Tongue (tissue), 1 donor: ENCODE measurements at regions not wholly inside any gene's neighbourhood (a gene's known extent, or its start where the extent isn't known, plus 50 kb on each side); places are given as distances from the start of the nearest gene placed in this dataset.

Experiments
- DNase-seq: peaks from one replicate; pipeline ENCODE4 v3.0.0-alpha.2; 2015

DNA sequence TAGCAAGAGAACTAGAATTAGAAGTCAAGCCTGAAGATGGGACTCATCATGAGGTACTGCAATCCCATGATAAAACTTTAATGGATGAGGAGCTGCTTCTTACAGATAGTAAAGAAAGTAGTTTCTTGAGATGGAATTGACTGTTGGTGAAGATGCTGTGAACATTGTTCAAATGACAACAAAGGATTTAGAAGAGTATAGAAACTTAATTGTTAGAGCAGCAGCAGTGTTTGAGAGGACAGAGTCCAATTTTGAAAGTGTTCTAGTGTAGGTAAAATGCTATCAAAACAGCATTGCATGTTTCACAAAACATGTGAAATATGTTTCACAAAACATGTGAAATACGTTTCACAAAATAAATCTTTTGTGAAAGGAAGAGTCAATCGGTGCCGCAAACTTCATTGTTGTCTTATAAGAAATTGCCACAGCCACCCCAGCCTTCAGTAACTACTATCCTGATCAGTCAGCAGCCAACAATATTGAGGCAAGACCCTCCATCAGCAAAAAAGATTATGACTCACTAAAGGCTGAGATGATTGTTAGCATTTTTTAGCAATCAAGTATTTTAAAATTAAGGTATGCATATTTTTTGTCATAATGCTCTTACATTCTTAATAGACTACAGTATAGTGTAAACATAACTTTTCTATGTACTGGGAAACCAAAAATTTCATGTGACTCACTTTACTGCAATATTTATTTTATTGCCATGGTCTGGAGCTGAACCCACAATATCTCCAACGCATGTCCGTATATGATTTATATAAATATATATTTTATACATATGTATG, 173.4 kb upstream of the BMP4 start:
- DNase-seq: no peak

DNA sequence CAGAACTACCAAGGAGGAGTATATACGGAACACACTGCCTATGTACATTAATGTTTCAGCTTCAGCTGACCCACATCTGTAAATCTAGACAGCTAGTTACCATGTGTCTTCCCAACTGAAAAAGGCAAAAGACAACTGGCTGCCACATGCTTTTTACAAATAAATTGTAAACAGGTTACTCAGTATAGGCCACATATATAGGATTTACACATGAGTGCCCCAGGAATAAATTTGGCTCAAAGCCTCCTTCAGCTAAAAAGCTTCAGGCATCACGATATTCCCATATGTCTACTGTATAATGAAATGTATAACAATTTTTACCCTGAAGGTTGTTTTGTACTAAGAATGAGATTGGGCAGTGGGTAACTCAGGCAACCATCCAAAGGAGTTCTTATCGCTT, 175.9 kb upstream of the BMP4 start:
- no peak for DNase-seq

DNA sequence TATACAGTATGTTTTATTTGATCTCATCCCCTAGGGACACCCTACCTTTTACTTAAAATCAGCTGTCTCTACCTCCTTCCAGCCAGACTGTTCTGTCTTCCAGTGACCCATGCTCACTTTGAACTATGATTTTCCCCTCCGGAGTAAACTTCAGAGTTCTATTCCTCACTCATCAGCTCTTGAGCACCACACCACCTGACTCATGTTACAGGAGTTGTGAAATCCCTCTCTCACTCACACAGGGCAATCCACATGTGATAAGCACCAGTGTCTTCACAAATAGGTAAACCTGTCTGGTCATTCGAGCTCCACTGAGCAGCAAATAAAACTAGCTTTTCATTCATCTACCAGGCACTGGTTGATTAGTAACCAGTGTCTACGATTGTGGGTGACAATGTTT, 177.3 kb upstream of the BMP4 start:
- no peak for DNase-seq

DNA sequence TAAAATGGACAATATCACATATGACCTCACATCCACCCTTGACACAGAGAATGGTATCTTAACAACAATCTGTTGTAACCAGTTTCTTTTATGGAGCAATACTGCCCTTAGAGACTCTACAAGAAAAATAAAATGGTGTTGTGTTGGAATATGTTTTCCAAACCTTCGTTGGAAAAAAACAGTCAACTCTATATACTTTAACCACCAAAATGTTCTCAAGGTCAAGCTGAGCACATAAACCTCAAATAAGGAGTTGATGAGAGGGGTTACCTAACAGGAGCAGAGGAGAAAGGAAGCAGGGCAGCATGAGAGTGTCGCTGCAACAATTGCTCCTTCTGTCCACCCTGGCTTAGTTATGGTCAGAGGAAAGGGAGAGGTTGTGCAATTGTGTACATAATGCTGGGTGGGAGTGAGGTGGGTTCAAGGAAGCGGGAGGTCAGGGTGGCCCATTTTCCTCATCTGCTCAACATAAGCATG, 179.2 kb upstream of the BMP4 start:
- DNase-seq: no peak

DNA sequence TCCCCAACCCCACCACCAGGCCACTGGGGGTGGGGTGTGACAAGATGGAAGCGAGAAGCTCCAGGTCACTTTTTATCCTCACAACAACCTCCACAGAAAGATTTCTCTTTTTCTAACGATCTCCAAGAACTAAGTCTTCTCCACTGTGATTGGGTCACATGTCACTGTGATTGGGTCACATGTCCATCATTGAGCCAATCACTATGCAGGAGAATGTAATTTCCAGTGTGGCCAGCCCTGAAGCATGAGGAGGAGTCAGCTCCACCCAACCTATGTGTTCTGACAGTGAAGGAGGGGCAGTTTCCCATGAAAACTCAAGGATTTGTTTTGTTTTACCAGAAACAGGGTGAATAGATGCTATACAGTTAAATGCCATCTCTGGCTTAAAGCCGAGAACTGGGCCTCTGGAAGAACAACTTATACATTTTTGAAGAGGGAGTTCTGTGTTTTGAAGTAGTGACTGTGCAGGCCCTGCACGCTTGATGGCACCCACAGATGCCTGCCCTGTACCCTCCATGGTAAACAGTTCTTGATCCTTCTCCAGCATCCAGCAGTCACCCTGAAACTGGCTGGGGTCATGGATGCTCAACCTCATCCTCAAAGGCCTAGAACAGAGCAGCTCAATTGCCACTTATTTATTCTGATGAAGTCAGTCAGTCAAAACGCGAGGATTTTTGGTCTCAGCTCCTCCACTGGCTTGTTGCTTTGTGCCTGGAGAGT, 180.4 kb upstream of the BMP4 start:
- DNase-seq: no peak

DNA sequence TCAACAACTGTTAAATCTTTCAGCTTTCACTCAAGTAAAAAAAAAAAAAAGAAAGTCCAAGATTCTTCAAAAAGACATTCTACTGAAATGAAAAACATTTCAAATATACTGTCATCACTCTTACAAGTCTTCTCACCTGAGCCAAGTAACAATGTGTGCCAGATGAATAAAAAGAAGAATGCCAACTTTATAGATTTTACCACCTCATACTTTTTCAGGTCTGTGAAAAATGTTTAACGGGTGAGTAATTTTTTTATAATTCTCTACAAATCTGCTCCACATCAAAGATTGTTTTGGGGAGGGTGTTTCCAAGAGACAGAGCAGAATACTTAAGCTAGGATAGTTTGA, 181.0 kb upstream of the BMP4 start:
- peak; percentile 18 for DNase-seq

DNA sequence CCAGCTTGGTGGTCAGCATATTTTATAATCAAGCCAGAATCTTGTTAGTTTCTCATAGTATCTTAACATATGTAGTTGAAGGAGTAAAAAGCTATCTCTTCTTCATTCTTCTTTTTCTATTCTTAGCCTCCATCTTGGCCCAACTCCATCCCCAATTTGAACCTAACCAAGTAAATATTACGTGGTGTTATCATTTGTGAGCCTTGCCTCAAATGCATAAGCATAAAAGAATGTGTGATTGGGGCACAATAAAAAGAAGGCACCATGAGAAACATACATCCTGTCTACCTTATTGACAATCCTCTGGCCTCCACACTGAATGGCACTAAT, 181.4 kb upstream of the BMP4 start:
- DNase-seq: no peak

DNA sequence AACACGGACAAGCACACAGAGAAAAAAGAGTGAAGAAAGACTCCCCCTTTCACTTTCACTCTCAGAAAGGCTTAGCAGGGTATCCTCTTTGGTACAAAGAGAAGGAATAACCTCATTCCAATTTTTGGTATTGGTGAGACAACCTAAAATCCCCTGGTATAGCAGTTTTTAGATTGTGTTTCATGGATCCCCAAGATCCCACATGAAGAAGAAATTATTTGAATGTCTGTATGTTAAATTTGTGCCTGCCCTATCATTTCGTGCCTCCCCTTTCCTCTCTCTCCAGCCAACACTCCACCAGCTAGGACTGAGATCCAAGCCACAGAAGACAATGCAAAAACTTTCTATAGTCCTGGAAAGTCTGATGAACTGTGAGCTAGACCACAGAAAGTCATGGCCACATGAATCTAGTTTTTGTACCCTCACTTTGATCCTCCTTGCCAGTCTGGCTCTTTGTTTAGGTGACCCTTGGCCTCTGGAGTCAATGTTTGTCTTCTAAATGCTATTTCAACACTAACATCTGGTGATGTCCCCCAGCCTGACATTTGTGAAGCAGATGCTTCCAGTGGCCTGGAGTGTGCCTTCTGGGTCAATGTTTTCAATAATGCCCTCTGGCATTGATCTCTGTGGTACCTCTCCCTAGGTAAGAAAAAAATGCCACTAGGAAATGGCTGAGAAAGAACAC, 181.9 kb upstream of the BMP4 start:
- DNase-seq: no peak

DNA sequence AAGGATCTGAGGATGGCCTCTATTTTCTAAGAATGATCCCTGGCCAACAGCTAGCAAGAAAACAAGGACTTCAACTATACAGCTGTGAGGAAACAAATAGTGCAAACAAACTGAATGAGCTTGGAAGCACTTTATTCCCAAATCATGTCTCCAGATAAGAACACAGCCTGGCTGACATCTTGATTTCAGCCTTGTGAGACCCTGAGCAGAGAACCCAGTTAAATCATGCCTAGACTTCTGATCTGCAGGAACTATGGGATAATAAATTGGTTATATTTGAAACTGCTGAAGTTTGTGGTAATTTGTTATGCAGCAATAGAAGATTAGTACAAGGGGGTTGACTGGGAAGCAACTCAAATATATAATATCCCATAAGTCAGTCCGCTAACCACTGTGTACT, 183.9 kb upstream of the BMP4 start:
- no peak for DNase-seq

DNA sequence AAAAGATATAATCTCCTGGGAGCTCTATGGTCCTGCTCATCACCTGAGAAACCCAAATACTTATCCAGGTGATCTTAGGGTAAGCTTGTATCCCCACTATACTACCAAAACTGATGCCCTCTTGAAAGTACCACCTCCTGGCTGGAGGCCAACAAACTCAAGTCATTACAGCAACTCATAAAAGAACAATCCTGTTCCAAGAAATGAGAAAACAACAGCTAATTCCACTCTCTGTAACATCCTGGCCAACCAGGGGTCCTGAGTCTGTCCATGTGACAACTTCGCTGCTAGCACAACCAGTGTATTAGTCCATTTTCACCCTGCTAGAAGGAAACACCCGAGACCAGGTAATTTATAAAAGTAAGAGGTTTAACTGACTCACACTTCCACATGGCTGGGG, 190.0 kb upstream of the BMP4 start:
- DNase-seq: no peak

DNA sequence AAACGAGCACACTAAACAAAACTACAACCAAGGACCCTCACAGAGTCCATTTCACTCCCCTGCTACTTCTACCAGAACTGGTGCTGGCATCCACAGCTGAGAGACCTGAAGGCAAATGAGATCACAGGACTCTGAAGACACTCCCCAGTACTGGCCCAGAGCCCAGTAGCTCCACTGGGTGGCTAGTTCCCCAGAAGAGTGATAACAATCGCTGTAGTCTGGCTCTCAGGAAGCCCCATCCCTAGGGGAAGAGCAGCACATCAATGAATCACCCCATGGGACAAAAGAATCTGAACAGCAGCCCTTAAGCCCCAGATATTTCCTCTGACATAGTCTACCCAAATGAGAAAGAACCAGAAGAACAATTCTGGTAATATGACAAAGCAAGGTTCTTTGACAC, 190.7 kb upstream of the BMP4 start:
- no peak for DNase-seq

DNA sequence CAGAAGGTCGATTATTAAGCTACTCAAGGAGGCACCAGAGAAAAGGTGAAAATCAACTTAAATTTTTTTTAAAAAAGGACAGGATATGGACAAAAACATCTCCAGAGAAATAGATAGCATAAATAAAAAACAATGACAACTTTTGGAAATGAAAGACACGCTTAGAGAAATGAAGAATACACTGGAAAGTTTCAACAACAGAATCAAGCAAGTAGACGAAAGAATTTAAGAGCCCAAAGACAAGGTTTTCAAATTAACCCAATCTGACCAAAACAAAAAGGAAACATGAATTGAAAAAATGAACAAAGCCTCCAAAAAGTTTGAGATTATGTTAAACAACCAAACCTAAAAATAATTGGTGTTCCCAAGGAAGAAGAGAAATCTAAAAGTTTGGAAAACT, 191.1 kb upstream of the BMP4 start:
- no peak for DNase-seq

DNA sequence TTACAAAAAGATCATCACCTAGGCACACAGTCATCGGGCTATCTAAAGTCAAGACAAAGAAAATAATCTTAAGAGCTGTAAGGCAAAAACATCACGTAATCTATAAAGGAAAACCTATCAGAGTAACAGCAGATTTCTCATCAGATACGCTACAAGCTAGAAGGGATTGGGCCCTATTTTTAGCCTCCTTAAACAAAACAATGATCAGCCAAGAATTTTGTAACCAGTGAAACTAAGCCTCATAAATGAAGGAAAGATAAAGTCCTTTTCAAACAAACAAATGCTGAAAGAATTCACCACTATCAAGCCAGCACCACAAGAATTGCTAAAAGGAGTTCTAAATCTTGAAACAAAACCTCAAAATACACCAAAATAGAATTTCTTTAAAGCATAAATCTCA, 191.6 kb upstream of the BMP4 start:
- no peak for DNase-seq

DNA sequence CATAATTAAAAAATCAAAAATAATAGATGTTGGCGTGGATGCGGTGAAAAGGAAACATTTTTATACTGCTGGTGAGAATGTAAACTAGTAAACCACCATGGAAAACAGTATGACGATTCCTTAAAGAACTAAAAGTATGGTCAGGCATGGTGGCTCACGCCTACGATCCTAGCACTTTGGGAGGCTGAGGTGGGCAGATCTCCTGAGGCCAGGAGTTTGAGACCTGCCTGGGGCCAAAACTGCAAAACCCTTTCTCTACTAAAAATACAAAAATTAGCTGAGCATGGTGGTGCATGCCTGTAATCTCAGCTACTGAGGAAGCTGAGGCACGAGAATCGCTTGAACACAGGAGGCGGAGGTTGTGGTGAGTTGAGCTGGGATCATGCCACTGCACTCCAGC, 195.7 kb upstream of the BMP4 start:
- DNase-seq: no peak

DNA sequence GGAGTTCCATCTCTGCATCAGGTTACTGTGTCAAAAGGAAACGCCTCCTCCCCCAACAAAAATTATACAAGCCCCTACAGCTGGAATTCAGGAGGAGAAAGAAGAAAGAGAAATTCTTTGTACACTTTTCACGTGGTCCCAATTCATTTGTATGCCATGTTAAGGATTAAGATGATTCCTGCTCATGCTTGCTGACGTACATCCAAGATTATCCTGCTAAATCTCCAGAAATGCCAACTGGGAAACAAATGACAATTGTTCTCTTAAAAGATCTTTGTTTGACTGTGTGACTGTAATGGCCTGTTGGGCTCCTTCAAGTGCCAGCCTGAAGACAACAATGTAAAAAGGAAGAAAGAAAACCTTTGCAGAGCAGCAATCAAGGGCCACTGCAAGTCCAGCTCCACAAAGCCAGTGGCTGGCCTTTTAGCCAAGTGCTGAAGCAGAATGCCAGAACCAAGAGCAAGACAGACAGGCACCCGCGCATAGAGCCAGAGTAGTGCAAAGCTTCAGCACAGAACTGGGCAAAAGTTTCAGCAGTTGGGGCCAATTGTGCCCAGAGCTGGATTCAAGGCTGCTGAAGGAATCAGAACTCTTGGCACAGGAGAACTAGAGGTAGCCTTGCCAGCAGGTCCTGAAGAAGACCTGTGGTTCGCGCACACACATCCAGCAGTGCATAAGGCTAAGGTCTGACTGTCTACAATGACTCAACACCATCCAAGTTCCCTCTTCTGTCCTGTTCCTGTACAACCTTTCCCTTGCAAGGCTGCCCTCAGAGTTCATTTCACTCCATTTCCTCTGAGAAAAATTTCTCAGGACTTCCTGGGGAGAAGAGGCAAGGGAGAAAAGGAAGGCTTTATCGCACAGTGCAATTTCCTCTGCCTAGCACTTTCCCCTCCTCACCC, 209.7 kb upstream of the BMP4 start:
- no peak for DNase-seq

DNA sequence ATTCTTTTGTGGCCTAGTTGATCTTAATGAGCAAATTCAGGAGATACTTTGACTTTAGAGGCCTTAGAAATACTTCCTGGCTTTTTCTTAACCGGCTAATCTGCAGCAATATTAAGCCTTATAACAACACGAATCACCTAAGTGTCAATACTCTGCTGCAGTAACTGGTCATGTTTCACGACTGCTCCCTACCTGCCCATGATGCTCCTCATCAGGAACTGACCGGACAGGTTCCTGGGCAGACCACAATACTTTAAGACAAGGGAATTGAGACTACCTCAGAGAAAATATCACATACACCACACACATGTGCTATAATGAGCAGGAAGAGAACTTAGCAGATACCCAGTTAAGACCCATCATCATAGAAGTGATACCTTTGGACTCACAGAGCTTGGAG, 211.9 kb upstream of the BMP4 start:
- no peak for DNase-seq

DNA sequence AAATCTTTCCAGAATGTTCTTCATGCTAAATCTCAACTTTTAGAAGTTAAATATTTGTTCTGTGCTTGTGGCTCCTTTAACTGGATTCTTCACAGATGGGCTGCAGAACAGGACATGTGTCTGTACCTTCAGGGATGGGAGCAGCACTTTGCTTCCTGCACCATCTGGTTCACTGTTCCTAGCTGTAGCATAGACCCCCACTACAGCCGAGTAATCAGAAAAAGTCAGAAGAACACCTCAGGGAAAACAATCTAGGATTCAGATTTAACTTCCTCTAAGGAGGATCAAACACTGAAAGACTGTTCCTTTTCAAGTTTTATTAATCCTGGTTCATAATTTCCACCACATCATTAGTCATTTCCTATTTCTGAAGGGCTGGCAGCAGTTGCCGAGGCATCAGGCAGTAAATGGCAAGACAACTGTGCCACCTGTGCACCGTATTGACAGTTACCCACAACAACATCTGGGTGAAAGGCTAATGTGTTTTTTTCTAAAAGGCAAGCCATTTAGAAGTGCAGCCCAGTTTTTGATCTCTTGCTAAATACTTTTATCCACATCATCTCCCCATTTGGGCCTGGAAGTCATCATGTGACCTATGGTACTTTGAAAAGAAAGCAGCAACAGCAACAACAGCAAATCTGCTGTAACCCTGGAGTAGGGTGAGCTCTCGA, 212.8 kb upstream of the BMP4 start:
- DNase-seq: no peak

DNA sequence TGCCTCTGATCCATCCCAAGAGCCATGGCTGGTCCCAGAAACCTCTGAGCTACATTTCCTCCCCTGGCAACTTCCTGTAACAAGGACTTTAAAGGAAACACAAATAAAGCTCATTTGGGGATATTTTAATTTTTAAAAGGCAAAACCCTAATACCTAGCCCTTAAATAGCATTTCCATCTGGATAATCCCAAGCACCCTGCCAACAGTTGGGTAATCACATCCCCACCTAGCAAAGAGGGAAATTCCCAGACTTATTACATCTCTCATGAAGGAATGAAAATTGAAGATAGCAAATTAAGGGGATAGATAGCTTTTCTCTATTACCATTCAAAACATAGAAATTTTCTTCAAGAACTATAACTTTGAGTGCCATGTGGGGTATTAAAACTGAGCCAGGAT, 213.7 kb upstream of the BMP4 start:
- DNase-seq: no peak

DNA sequence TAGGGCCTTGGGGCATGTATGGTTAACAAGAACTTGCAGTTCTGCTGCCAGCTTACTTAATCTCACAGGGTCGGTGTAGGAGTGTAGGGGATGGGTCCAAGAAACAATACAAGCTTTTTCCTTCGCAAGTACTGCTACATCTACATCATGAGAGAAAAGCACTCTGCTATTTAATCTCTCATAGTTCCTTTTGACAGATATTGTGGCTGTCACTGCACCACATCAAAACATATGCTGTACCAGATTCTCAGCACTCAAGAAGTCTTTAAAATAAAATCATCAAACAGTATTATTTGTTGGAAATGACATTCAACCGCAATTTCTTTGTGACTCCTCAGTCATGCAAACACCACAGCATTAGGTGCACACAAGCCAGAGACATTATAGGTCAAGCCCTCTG, 215.5 kb upstream of the BMP4 start:
- no peak for DNase-seq

DNA sequence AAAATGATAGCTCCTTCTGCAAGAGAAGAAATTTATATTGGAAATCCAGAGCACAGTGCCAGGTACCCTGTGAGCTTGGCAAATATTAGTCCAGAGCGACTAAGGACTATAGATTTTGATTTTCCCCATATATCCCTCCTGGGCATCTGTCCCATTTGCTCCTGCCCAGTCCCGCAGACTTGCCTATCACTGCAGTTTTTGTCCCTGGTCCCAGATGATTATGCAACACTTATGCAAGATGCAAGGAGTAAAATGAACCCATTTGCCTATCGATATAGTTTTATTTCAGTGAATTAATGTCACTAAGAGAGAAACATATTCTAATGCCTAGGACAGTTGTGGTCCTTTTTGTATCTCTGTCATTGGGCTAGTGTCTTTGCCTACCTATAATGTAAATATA, 215.9 kb upstream of the BMP4 start:
- DNase-seq: no peak

DNA sequence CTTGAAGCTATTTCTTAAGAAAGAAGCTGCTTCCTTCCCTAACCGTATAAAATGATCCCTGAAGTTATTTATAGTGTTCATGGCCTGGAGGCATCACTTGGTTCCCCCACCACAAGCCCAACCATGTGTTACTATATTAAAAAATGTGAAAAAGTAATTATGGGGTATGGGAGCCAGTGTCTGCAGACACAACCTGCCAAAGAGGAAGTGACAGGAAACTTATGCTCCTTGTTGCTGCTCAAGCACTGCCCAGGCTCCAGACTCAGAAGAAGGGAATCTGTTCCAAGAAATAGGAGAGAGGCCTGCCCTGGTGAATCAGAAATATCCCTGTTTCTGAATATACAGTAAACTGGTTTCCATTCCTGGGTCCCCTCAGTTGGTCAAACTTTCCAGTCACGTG, 217.2 kb upstream of the BMP4 start:
- DNase-seq: no peak

DNA sequence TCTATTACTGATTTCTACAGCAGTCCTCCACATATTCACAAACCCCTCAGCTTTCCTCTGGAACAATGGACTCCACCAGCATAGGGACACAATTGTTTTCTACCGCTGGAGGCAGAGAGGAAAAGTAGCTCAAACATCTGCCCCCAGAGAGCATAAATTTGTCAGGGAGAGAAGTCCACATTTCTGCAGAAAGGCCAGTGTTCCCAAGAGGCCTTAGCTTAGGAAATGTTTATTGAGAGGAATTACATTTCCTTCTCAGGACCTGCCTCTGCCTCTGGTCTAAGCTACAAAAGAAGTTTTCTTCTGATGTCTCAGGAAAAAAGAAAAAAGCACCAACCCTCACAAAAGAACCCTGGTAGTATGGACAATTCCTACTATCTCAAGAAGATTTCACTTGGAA, 217.8 kb upstream of the BMP4 start:
- no peak for DNase-seq
